ENCODE measurements at regions not wholly inside any gene's neighbourhood (a gene's known extent, or its start where the extent isn't known, plus 50 kb on each side); places are given as distances from the start of the nearest gene placed in this dataset.

- POLR2A ChIA-PET: interaction anchor here (1.1 to 9.0 kb wide), 12 partner anchors 14 to 483 kb away, joined by 3 to 150 read pairs (median 8); partner anchors contain the start of gene TNRC6C
- DNase-seq: no peak
- TF ChIP-seq CTCF (IDR thresholded peaks at IDR 0.05): no peak
- CTCF ChIA-PET: interaction anchor here (0.7 to 3.6 kb wide), 5 partner anchors 13 to 75 kb away, joined by 3 to 32 read pairs (median 3); no protein-coding TSS in a partner anchor
- Mint-ChIP-seq H3K9me3 (no peaks in the 10 kb centered on the region), H3K4me3 (peak overlapping the region; percentile 71), H3K4me1 (peaks cover 91% of the 10 kb centered on the region), H3K27me3 (no peaks in the 10 kb centered on the region), H3K36me3 (ENCODE audit: low read depth) (peaks cover 33% of the 10 kb centered on the region), H3K27ac (peak overlapping the region; percentile 83)
- ATAC-seq (ENCODE audit: low read depth): peak; percentile 61
- intact Hi-C loops (cut with micrococcal nuclease): no loop called here
These were observed 334.5 kb downstream of the SEC14L1 start for GRCh38 chr17:77475016-77475976.

DNA sequence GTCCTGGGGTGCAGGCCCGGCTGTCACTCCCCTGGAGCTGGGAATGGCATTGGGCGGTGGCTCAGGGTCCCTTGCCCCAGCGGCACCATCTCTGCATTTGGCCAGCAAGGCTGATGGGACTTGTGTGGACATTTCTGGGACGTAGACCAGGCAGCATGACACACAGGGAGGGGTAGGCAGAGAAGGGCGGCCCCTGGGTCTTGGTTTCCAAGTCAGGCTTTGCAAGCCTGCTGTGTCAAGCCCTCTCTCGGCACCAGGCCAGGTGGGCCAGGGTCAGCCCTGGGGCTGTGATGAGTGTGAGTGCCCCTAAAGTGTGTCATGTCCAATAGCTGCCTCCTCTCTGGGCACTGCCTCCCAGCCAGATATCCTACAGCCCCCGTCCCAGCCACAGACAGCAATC lies 335.2 kb downstream of the SEC14L1 start:
- DNase-seq (no peak), ATAC-seq (ENCODE audit: low read depth) (no peak)
- Mint-ChIP-seq H3K27ac (peak overlapping the region; percentile 83), H3K9me3 (no peaks in the 10 kb centered on the region), H3K4me1 (peaks cover 85% of the 10 kb centered on the region), H3K36me3 (ENCODE audit: low read depth) (peaks cover 27% of the 10 kb centered on the region), H3K4me3 (no peak overlapping the region), H3K27me3 (no peaks in the 10 kb centered on the region)
- no peak for TF ChIP-seq CTCF (IDR thresholded peaks at IDR 0.05)
- intact Hi-C loops (cut with micrococcal nuclease): no loop called here
- ChIA-PET POLR2A (interaction anchor here (0.5 to 9.0 kb wide), 5 partner anchors 14 to 580 kb away, joined by 3 to 150 read pairs (median 77); no protein-coding TSS in a partner anchor), CTCF (interaction anchor here (1.1 kb wide), 1 partner anchor 46 kb away, joined by 3 read pairs; no protein-coding TSS in a partner anchor)

- no peaks in the 10 kb centered on the region for H3K9me3 Mint-ChIP-seq
- H3K4me1 Mint-ChIP-seq: peaks cover 85% of the 10 kb centered on the region
- ATAC-seq (ENCODE audit: low read depth) (no peak), DNase-seq (no peak)
- peaks cover 29% of the 10 kb centered on the region for H3K36me3 Mint-ChIP-seq (ENCODE audit: low read depth)
- no peak for TF ChIP-seq CTCF (IDR thresholded peaks at IDR 0.05)
- no peak overlapping the region for H3K4me3 Mint-ChIP-seq
- ChIA-PET CTCF (interaction anchor here (1.1 kb wide), 1 partner anchor 47 kb away, joined by 3 read pairs; no protein-coding TSS in a partner anchor), POLR2A (interaction anchor here (0.5 to 9.0 kb wide), 5 partner anchors 15 to 580 kb away, joined by 3 to 150 read pairs (median 5); no protein-coding TSS in a partner anchor)
- no peaks in the 10 kb centered on the region for H3K27me3 Mint-ChIP-seq
- H3K27ac Mint-ChIP-seq: no peak overlapping the region
- intact Hi-C loops (cut with micrococcal nuclease): no loop called here
These were observed 335.7 kb downstream of the SEC14L1 start for GRCh38 chr17:77476498-77476897.

- DNase-seq: no peak
- POLR2A ChIA-PET: interaction anchor here (1.0 to 9.0 kb wide), 3 partner anchors 15 to 47 kb away, joined by 4 to 150 read pairs (median 5); no protein-coding TSS in a partner anchor
- CTCF ChIA-PET: interaction anchor here (0.8 to 1.1 kb wide), 2 partner anchors 17 to 47 kb away, joined by 3 read pairs; no protein-coding TSS in a partner anchor
- TF ChIP-seq CTCF (IDR thresholded peaks at IDR 0.05): no peak
- Mint-ChIP-seq H3K9me3 (no peaks in the 10 kb centered on the region), H3K27ac (peak overlapping the region; percentile 61), H3K4me1 (peaks cover 84% of the 10 kb centered on the region), H3K27me3 (no peaks in the 10 kb centered on the region), H3K4me3 (no peak overlapping the region), H3K36me3 (ENCODE audit: low read depth) (peaks cover 34% of the 10 kb centered on the region)
- no peak for ATAC-seq (ENCODE audit: low read depth)
- intact Hi-C loops (cut with micrococcal nuclease): no loop called here
These were observed 336.4 kb downstream of the SEC14L1 start for GRCh38 chr17:77476931-77477805.

All from activated B cell treated with CpG ODN at 0.5 μM for 24 hours (primary cell).